ENCODE measurements at regions not wholly inside any gene's neighbourhood (a gene's known extent, or its start where the extent isn't known, plus 50 kb on each side); places are given as distances from the start of the nearest gene placed in this dataset.

- TF ChIP-seq EP300 (IDR thresholded peaks at IDR 0.05) (no peak), CTCF (IDR thresholded peaks at IDR 0.05) (no peak), POLR2AphosphoS5 (IDR thresholded peaks at IDR 0.05) (no peak), POLR2A (IDR thresholded peaks at IDR 0.05) (no peak)
Observed at GRCh38 chr16:61596655-61597054, 439.6 kb downstream of the CDH8 start.

All from stomach (tissue), 4 donors.